ENCODE measurements at regions not wholly inside any gene's neighbourhood (a gene's known extent, or its start where the extent isn't known, plus 50 kb on each side); places are given as distances from the start of the nearest gene placed in this dataset.
"Not testable (repeated sequence)": the region's sequence is repeated elsewhere in the genome, so short reads cannot be mapped to it uniquely, and the experiment has no call there.

DNA sequence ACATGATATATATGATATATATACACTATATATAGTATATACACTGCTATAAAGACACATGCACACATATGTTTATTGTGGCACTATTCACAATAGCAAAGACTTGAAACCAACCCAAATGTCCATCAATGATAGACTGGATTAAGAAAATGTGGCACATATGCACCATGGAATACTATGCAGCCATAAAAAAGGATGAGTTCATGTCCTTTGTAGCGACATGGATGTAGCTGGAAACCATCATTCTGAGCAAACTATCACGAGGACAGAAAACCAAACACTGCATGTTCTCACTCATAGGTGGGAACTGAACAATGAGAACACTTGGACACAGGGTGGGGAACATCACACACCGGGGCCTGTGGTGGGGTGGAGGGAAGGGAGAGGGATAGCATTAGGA, 190.3 kb upstream of the BET1 start:
- H3K9me3 Mint-ChIP-seq; H3K36me3 Mint-ChIP-seq (ENCODE audit: low read depth); H3K27ac Mint-ChIP-seq; intact Hi-C loops (cut with micrococcal nuclease); H3K4me1 Mint-ChIP-seq (ENCODE audit: low read depth); H3K27me3 Mint-ChIP-seq; H3K4me3 Mint-ChIP-seq: not testable (repeated sequence)

DNA sequence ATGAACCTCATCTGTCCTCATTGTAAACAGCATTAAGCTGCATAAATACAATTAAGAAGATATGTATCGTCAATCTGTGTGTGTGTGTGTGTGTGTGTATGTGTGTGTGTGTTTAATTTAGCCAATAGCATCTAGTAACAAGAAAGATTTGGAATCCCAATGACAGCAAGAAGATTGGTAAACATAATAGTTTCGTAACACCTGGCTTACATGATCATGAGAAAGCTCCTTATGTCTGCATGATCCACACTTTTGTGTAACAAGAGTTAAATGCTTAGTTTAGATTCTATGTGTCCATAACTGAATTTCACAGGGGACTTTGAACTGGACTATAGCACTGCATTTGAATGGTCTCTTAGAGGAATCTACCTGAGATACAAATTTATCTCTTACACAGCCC, 191.0 kb upstream of the BET1 start:
- intact Hi-C loops (cut with micrococcal nuclease): no loop called here
- Mint-ChIP-seq H3K9me3 (no peaks in the 10 kb centered on the region), H3K4me3 (no peak overlapping the region), H3K4me1 (ENCODE audit: low read depth) (no peaks in the 10 kb centered on the region), H3K27me3 (no peaks in the 10 kb centered on the region), H3K27ac (no peak overlapping the region), H3K36me3 (ENCODE audit: low read depth) (no peaks in the 10 kb centered on the region)

DNA sequence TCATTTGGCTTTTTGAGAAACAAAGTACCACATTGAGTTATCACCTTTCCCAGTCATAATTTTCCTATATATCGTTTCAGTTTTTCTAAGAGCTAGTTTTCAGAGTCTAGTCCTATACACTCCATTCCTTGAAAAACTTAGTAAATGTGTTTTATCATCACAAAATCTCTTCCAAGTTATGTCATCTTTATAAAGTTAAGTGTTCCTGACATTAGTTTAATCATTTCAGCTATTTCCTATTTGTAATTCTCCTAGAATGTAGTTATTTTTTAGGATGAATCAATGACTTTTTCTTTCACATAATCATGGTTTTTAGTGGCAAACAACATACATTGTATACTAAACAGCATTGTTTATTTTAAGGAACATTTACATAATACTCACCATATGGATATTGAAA, 191.7 kb upstream of the BET1 start:
- intact Hi-C loops (cut with micrococcal nuclease): no loop called here
- Mint-ChIP-seq H3K4me3 (no peak overlapping the region), H3K9me3 (no peaks in the 10 kb centered on the region), H3K27me3 (no peaks in the 10 kb centered on the region), H3K36me3 (ENCODE audit: low read depth) (no peaks in the 10 kb centered on the region), H3K27ac (no peak overlapping the region), H3K4me1 (ENCODE audit: low read depth) (no peaks in the 10 kb centered on the region)

DNA sequence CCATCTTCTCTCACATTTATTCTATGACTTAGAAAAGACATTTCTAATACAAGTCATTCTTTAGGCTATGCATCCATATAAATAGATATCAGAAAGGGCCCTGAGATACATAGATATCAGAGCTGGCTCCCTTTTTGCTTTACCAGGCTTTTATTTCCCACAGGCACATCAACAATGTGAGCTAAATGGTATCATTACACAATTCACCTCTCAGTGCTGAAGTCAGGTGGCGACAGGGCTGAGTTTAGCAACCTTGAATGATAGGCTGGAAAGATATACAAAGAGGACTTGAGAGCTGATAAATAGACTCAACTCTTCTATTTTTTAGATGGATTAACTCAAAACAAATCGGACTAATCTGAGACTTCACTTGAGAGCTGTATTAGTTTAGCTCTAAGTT, 189.2 kb upstream of the COL1A2 start:
- no peak overlapping the region for H3K27ac Mint-ChIP-seq
- intact Hi-C loops (cut with micrococcal nuclease): no loop called here
- no peak overlapping the region for H3K4me3 Mint-ChIP-seq
- H3K27me3 Mint-ChIP-seq: no peaks in the 10 kb centered on the region
- no peaks in the 10 kb centered on the region for H3K9me3 Mint-ChIP-seq
- H3K4me1 Mint-ChIP-seq (ENCODE audit: low read depth): no peaks in the 10 kb centered on the region
- no peaks in the 10 kb centered on the region for H3K36me3 Mint-ChIP-seq (ENCODE audit: low read depth)

DNA sequence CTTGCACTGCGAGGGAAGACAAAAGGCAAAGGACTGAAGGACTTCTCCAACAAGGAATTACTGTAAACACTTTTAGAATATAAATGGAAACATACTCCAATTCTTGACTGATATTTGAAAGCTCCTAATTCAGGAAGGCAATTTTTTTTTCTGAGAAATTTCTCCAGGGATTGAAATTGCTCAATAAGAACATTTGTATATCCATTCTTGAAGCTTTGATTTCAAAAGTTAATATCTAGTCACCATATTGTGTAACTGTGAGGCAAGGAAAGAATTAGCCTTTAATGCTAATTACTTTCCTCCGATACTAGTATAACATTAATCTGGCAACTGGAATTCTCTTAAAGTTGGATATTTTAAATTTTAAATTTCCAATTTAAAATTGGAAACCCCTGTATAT, 188.4 kb upstream of the COL1A2 start:
- Mint-ChIP-seq H3K27ac (no peak overlapping the region), H3K27me3 (no peaks in the 10 kb centered on the region), H3K9me3 (no peaks in the 10 kb centered on the region), H3K36me3 (ENCODE audit: low read depth) (no peaks in the 10 kb centered on the region), H3K4me3 (no peak overlapping the region), H3K4me1 (ENCODE audit: low read depth) (no peaks in the 10 kb centered on the region)
- intact Hi-C loops (cut with micrococcal nuclease): no loop called here

DNA sequence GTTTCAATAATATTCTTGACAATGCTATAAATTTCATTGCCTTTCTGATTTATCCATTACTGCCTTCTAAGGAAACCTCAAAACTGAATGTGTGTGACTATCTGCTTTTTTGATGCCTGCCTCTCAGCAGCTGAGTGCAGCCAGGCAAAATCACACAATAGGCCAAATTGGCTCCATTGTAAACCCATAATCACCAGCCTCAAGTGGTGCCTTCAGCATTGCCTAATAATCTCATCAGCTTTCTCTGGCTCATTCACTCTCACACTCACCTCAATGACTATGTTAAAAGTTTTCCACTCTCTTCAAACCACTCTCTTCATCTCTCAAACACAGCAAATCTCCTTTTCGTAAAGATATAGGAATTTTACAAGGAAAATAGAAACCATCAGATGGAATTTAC, 182.5 kb upstream of the COL1A2 start:
- Mint-ChIP-seq H3K9me3 (no peaks in the 10 kb centered on the region), H3K36me3 (ENCODE audit: low read depth) (no peaks in the 10 kb centered on the region), H3K27me3 (no peaks in the 10 kb centered on the region), H3K27ac (no peak overlapping the region), H3K4me1 (ENCODE audit: low read depth) (no peaks in the 10 kb centered on the region), H3K4me3 (no peak overlapping the region)
- intact Hi-C loops (cut with micrococcal nuclease): no loop called here

DNA sequence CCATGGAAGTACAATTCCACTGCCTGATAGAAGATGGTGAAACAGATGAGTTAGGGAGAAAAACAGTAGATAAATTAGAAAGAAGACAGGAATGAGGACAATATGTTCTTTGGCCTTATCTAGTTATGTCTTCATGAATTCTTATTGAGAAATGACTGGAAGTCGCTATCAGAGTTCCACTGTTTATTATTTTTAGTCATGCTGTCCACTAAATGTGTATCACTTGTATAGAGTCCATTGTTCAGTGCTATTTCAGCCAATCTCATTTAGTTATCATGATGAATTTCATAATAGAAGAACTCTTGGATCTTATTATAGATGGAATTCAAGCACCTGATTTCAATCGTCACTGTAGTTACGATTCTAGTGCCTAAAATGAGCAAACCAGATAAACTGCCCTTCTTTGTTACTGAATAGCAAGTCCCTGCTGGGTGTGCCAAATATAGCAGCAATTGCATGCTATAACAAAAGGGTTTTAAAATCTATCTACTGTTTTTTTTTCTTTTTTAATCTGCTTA, 177.7 kb upstream of the COL1A2 start:
- H3K27me3 Mint-ChIP-seq: no peaks in the 10 kb centered on the region
- H3K27ac Mint-ChIP-seq: no peak overlapping the region
- H3K36me3 Mint-ChIP-seq (ENCODE audit: low read depth): no peaks in the 10 kb centered on the region
- no peak overlapping the region for H3K4me3 Mint-ChIP-seq
- no peaks in the 10 kb centered on the region for H3K9me3 Mint-ChIP-seq
- intact Hi-C loops (cut with micrococcal nuclease): no loop called here
- H3K4me1 Mint-ChIP-seq (ENCODE audit: low read depth): no peaks in the 10 kb centered on the region

DNA sequence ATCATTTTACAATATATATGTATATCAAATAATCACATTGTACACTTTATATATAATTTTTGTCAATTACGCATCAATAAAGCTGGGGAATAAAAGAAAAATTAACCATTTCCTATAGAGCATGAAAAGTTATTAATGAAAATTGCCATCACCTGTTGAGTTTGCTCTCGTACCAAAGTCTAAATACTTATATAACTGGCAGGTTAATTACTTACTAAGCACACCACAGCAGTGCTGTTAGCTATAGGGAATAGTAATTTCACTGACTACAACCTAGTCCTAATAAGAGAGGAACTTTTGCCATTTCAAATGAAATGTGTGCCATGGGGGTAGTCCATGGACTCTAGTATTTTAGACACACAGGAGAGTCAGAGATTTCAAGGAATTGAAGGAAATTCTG, 176.9 kb upstream of the COL1A2 start:
- Mint-ChIP-seq H3K27ac (no peak overlapping the region), H3K4me3 (no peak overlapping the region)

DNA sequence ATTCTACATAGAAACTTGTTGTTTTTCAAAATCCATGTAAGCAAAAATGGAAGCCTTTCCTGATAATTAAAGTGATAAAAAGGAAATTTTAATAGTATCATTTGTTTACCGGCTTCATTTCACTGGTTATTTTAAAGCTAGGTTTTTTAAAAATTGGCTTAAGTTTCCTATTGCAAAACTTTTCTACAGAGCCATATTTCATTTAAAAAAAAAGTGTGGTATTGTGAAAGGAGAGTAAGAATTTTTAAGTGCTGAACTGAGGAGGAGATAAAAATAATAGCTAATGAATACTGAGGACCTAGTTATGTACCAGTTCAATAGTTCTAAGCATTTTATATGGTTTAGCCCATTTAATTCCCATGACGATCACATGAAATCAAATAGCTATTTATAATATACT, 172.2 kb upstream of the COL1A2 start:
- H3K27ac Mint-ChIP-seq: no peak overlapping the region
- H3K36me3 Mint-ChIP-seq (ENCODE audit: low read depth): no peaks in the 10 kb centered on the region
- H3K9me3 Mint-ChIP-seq: no peaks in the 10 kb centered on the region
- no peaks in the 10 kb centered on the region for H3K4me1 Mint-ChIP-seq (ENCODE audit: low read depth)
- H3K27me3 Mint-ChIP-seq: no peaks in the 10 kb centered on the region
- H3K4me3 Mint-ChIP-seq: no peak overlapping the region
- intact Hi-C loops (cut with micrococcal nuclease): no loop called here

More for the DNA sequence above, 176.9 kb upstream of the COL1A2 start:
- no peaks in the 10 kb centered on the region for H3K36me3 Mint-ChIP-seq (ENCODE audit: low read depth)
- no peaks in the 10 kb centered on the region for H3K9me3 Mint-ChIP-seq
- H3K4me1 Mint-ChIP-seq (ENCODE audit: low read depth): no peaks in the 10 kb centered on the region
- no peaks in the 10 kb centered on the region for H3K27me3 Mint-ChIP-seq
- intact Hi-C loops (cut with micrococcal nuclease): no loop called here

DNA sequence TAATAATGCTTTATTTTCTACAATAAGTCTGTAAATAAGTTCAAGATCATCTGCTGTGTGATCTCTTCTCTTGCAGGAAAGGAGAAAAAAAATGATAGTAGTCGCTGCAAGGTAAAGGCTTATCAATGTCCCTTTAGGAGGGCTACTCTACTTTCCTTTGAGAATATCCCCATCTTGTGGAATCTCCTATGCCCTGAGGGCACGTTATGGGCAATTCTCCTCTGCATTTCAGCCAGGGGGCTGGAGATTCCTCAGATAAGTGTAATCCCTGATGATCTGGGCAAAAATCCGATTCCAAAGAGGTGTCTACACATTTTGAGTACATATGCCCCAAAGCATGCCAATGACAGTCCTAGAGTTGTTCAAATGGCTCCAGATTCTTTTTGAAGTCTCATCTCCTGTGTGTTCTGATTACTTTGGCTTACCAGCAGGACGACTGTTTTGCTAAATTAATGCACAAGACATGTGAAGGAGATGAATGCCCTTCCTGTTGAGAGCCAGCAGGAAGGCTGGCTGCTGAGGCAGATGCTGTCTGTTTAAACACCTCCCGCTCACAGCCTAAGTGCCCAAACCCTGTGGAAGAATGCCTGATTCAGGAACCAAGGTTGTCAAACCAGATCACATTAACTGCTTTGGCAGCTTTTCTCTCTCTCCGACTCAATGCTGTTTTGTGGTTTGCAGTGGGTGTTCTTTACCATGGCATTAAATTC, 171.2 kb upstream of the COL1A2 start:
- Mint-ChIP-seq H3K36me3 (ENCODE audit: low read depth) (no peaks in the 10 kb centered on the region), H3K4me1 (ENCODE audit: low read depth) (no peaks in the 10 kb centered on the region), H3K4me3 (no peak overlapping the region), H3K9me3 (no peaks in the 10 kb centered on the region), H3K27me3 (no peaks in the 10 kb centered on the region), H3K27ac (no peak overlapping the region)
- intact Hi-C loops (cut with micrococcal nuclease): no loop called here

DNA sequence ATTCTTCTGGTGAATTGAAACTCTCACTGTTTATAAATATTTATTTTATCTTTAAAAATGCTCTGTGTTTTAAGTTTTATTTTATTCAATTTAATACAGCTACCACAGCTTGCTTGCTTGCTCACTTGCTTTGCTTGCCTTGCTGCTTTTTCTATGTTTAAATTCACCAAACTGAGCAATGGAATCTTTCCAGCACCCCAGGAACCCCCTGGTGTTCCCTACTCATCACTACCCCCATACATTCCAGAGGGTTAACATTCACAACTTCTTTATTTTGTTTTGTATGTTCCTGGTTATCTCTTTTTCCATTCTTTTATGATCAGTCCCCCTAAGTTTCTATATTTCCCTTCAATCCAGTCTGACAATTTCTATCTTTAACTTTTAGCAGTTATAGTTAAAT, 166.5 kb upstream of the COL1A2 start:
- H3K9me3 Mint-ChIP-seq: no peaks in the 10 kb centered on the region
- H3K27ac Mint-ChIP-seq: no peak overlapping the region
- intact Hi-C loops (cut with micrococcal nuclease): no loop called here
- H3K4me3 Mint-ChIP-seq: no peak overlapping the region
- H3K27me3 Mint-ChIP-seq: no peaks in the 10 kb centered on the region
- no peaks in the 10 kb centered on the region for H3K4me1 Mint-ChIP-seq (ENCODE audit: low read depth)
- H3K36me3 Mint-ChIP-seq (ENCODE audit: low read depth): no peaks in the 10 kb centered on the region

DNA sequence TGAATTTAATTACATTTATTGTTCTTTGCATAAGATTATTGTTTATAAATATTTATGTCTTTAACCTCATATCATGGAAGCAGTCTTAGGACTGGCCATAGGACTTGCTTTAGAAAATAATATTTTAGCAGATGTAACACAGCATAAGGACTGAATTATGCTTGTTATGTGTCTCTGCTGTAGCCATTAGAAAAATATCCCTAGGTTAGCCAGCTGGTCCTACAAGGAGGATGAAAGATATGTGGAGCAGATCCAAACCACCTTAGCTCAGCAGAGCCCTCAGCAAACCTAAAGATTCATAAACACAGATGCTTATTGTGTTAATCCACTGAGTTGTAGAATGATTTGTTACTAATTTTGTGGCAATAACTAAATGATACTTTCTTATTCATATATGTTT, 166.0 kb upstream of the COL1A2 start:
- Mint-ChIP-seq H3K27ac (no peak overlapping the region), H3K36me3 (ENCODE audit: low read depth) (no peaks in the 10 kb centered on the region), H3K27me3 (no peaks in the 10 kb centered on the region), H3K9me3 (no peaks in the 10 kb centered on the region), H3K4me1 (ENCODE audit: low read depth) (no peaks in the 10 kb centered on the region), H3K4me3 (no peak overlapping the region)
- intact Hi-C loops (cut with micrococcal nuclease): no loop called here

DNA sequence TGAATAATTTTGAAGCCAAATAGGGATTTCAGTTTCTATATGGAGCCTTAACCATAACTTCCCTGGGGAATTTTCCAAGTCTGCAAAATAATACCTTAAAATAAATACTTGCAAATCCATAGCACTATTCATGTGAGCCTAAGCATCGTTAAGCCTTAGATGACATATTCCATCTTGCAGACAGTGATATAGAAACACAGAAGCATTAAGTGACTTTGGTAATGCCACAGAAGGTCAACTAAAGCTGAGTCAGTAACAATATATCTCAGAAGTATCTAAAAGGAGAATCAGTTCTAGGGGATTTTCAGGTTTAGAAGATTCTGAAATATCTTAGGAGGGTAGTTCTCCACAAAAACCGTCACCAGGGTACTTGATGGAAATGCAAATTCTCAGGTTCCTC, 163.4 kb upstream of the COL1A2 start:
- Mint-ChIP-seq H3K27ac (no peak overlapping the region), H3K9me3 (no peaks in the 10 kb centered on the region), H3K4me1 (ENCODE audit: low read depth) (no peaks in the 10 kb centered on the region), H3K4me3 (no peak overlapping the region), H3K27me3 (no peaks in the 10 kb centered on the region), H3K36me3 (ENCODE audit: low read depth) (no peaks in the 10 kb centered on the region)
- intact Hi-C loops (cut with micrococcal nuclease): no loop called here

DNA sequence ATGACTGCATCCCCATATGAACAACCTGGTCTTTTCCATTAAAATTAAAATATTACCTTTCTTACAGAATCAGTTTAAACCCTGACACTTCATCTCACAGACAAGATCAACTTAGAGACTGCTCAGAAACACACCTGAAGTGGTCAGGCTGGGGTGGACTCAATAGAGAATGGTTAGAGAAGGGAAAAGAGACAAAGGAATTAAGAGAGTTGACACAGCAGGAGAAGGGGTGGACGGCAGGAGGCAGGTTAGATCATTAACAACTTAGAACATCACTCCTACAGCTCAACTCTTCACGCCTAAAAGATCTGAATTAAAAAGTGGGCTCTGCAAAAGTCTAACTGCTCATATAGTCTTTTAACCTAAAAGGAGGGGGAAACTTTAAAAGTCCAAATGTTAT, 157.7 kb upstream of the COL1A2 start:
- Mint-ChIP-seq H3K4me1 (ENCODE audit: low read depth) (peaks cover 7% of the 10 kb centered on the region), H3K4me3 (no peak overlapping the region), H3K27me3 (no peaks in the 10 kb centered on the region), H3K27ac (no peak overlapping the region), H3K9me3 (no peaks in the 10 kb centered on the region), H3K36me3 (ENCODE audit: low read depth) (no peaks in the 10 kb centered on the region)
- intact Hi-C loops (cut with micrococcal nuclease): no loop called here

DNA sequence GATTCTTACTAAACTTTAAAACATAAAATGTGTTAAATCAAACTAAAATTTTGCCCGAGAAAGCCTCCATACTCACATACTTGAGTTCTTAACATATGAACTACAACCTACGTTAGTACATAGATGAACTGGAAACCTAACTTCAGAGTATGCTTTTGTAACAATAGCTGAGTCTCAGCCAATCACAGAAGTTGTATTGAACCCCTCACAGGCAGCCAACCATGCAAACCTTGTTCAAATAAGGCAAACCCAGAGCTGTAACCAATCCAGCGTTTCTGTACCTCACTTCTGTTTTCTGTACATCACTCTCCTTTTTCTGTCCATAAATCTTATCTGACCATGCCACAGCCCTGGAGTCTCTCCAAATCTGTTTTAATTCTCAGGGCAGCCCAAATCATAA, 157.3 kb upstream of the COL1A2 start:
- Mint-ChIP-seq H3K9me3 (no peaks in the 10 kb centered on the region), H3K4me3 (no peak overlapping the region), H3K27me3 (no peaks in the 10 kb centered on the region), H3K36me3 (ENCODE audit: low read depth) (no peaks in the 10 kb centered on the region), H3K27ac (no peak overlapping the region), H3K4me1 (ENCODE audit: low read depth) (peaks cover 7% of the 10 kb centered on the region)
- intact Hi-C loops (cut with micrococcal nuclease): no loop called here

Data from dendritic cell treated with granulocyte-macrophage colony-stimulating factor and Interleukin-4, amounts not matched to agents 40 ng/mL and 50 ng/mL, for 4 days (primary cell).